ENCODE measurements at regions not wholly inside any gene's neighbourhood (a gene's known extent, or its start where the extent isn't known, plus 50 kb on each side); places are given as distances from the start of the nearest gene placed in this dataset.
"Not testable (repeated sequence)": the region's sequence is repeated elsewhere in the genome, so short reads cannot be mapped to it uniquely, and the experiment has no call there.

GRCh38 chr1:68916221-68916902 is 419.5 kb upstream of the DEPDC1 start:
- no peak overlapping the region for H3K4me3 ChIP-seq (ENCODE audit: extremely low read depth, insufficient read depth, low read length, poor library complexity, severe bottlenecking)
- no peaks in the 10 kb centered on the region for H3K36me3 ChIP-seq (ENCODE audit: control insufficient read depth, insufficient read depth, low read length)
- H3K27ac ChIP-seq (ENCODE audit: low read depth, low read length, severe bottlenecking), result peak overlapping the region; percentile 39
- WGBS, 2 experiments (ENCODE audit: insufficient coverage in 2 of 2), result 88 to 92% methylated on average over 2 to 3 of the region's 4 CpGs
- peaks cover 3% of the 10 kb centered on the region for H3K4me1 ChIP-seq (ENCODE audit: control insufficient read depth, insufficient read depth, low read length, poor library complexity, severe bottlenecking)
- no peaks in the 10 kb centered on the region for H3K9me3 ChIP-seq (ENCODE audit: control insufficient read depth, low read length)

GRCh38 chr1:68917456-68917855 is 420.6 kb upstream of the DEPDC1 start:
- no peaks in the 10 kb centered on the region for H3K9me3 ChIP-seq (ENCODE audit: control insufficient read depth, low read length)
- H3K4me1 ChIP-seq (ENCODE audit: control insufficient read depth, insufficient read depth, low read length, poor library complexity, severe bottlenecking), result peaks cover 3% of the 10 kb centered on the region
- WGBS, 2 experiments (ENCODE audit: insufficient coverage in 2 of 2), result 77 to 90% methylated on average over 2 of the region's 5 CpGs
- no peak overlapping the region for H3K4me3 ChIP-seq (ENCODE audit: extremely low read depth, insufficient read depth, low read length, poor library complexity, severe bottlenecking)
- no peak overlapping the region for H3K27ac ChIP-seq (ENCODE audit: low read depth, low read length, severe bottlenecking)
- no peaks in the 10 kb centered on the region for H3K36me3 ChIP-seq (ENCODE audit: control insufficient read depth, insufficient read depth, low read length)

- Histone ChIP-seq H3K9me3 (ENCODE audit: control insufficient read depth, low read length) (no peaks in the 10 kb centered on the region), H3K27ac (ENCODE audit: low read depth, low read length, severe bottlenecking) (no peak overlapping the region)
- WGBS, 2 experiments (ENCODE audit: insufficient coverage in 2 of 2), result 50 to 57% methylated on average over 1 of the region's 1 CpG
Measured at GRCh38 chr1:68918563-68918962, 421.7 kb upstream of the DEPDC1 start.

GRCh38 chr1:68919075-68919474 is 422.2 kb upstream of the DEPDC1 start:
- no peaks in the 10 kb centered on the region for H3K36me3 ChIP-seq (ENCODE audit: control insufficient read depth, insufficient read depth, low read length)
- H3K9me3 ChIP-seq (ENCODE audit: control insufficient read depth, low read length), result no peaks in the 10 kb centered on the region
- no CpG with 5 or more reads among the region's 1 CpG for WGBS, 2 experiments (ENCODE audit: insufficient coverage in 2 of 2)
- H3K4me3 ChIP-seq (ENCODE audit: extremely low read depth, insufficient read depth, low read length, poor library complexity, severe bottlenecking), result no peak overlapping the region
- peaks cover 3% of the 10 kb centered on the region for H3K4me1 ChIP-seq (ENCODE audit: control insufficient read depth, insufficient read depth, low read length, poor library complexity, severe bottlenecking)
- no peak overlapping the region for H3K27ac ChIP-seq (ENCODE audit: low read depth, low read length, severe bottlenecking)

More at GRCh38 chr1:68918563-68918962, 421.7 kb upstream of the DEPDC1 start:
- peaks cover 3% of the 10 kb centered on the region for H3K4me1 ChIP-seq (ENCODE audit: control insufficient read depth, insufficient read depth, low read length, poor library complexity, severe bottlenecking)
- no peak overlapping the region for H3K4me3 ChIP-seq (ENCODE audit: extremely low read depth, insufficient read depth, low read length, poor library complexity, severe bottlenecking)
- no peaks in the 10 kb centered on the region for H3K36me3 ChIP-seq (ENCODE audit: control insufficient read depth, insufficient read depth, low read length)

GRCh38 chr1:68923475-68924088 is 426.7 kb upstream of the DEPDC1 start:
- not testable (repeated sequence) for H3K36me3 ChIP-seq (ENCODE audit: control insufficient read depth, insufficient read depth, low read length)

GRCh38 chr1:68930101-68930500 is 433.2 kb upstream of the DEPDC1 start:
- no peak overlapping the region for H3K4me3 ChIP-seq (ENCODE audit: extremely low read depth, insufficient read depth, low read length, poor library complexity, severe bottlenecking)
- no peaks in the 10 kb centered on the region for H3K9me3 ChIP-seq (ENCODE audit: control insufficient read depth, low read length)
- H3K36me3 ChIP-seq (ENCODE audit: control insufficient read depth, insufficient read depth, low read length), result no peaks in the 10 kb centered on the region
- 100% methylated on average over 1 of the region's 1 CpG; no CpG with 5 or more reads in 1 of the 2 experiments for WGBS, 2 experiments (ENCODE audit: insufficient coverage in 2 of 2)
- no peak overlapping the region for H3K27ac ChIP-seq (ENCODE audit: low read depth, low read length, severe bottlenecking)
- H3K4me1 ChIP-seq (ENCODE audit: control insufficient read depth, insufficient read depth, low read length, poor library complexity, severe bottlenecking), result no peaks in the 10 kb centered on the region

More at GRCh38 chr1:68923475-68924088, 426.7 kb upstream of the DEPDC1 start:
- H3K4me3 ChIP-seq (ENCODE audit: extremely low read depth, insufficient read depth, low read length, poor library complexity, severe bottlenecking); H3K9me3 ChIP-seq (ENCODE audit: control insufficient read depth, low read length); H3K4me1 ChIP-seq (ENCODE audit: control insufficient read depth, insufficient read depth, low read length, poor library complexity, severe bottlenecking); H3K27ac ChIP-seq (ENCODE audit: low read depth, low read length, severe bottlenecking): not testable (repeated sequence)
- 89 to 93% methylated on average over 17 to 22 of the region's 30 CpGs for WGBS, 2 experiments (ENCODE audit: insufficient coverage in 2 of 2)

- Histone ChIP-seq H3K9me3 (ENCODE audit: control insufficient read depth, low read length) (no peaks in the 10 kb centered on the region), H3K27ac (ENCODE audit: low read depth, low read length, severe bottlenecking) (no peak overlapping the region), H3K36me3 (ENCODE audit: control insufficient read depth, insufficient read depth, low read length) (no peaks in the 10 kb centered on the region), H3K4me1 (ENCODE audit: control insufficient read depth, insufficient read depth, low read length, poor library complexity, severe bottlenecking) (no peaks in the 10 kb centered on the region), H3K4me3 (ENCODE audit: extremely low read depth, insufficient read depth, low read length, poor library complexity, severe bottlenecking) (no peak overlapping the region)
- WGBS, 2 experiments (ENCODE audit: insufficient coverage in 2 of 2), result 70 to 77% methylated on average over 2 of the region's 3 CpGs
Measured at GRCh38 chr1:68936530-68936929, 439.6 kb upstream of the DEPDC1 start.

GRCh38 chr1:68938051-68938666 is 441.3 kb upstream of the DEPDC1 start:
- H3K27ac ChIP-seq (ENCODE audit: low read depth, low read length, severe bottlenecking), result no peak overlapping the region
- H3K4me3 ChIP-seq (ENCODE audit: extremely low read depth, insufficient read depth, low read length, poor library complexity, severe bottlenecking), result no peak overlapping the region
- no peaks in the 10 kb centered on the region for H3K36me3 ChIP-seq (ENCODE audit: control insufficient read depth, insufficient read depth, low read length)
- 94 to 100% methylated on average over 3 of the region's 5 CpGs for WGBS, 2 experiments (ENCODE audit: insufficient coverage in 2 of 2)
- no peaks in the 10 kb centered on the region for H3K4me1 ChIP-seq (ENCODE audit: control insufficient read depth, insufficient read depth, low read length, poor library complexity, severe bottlenecking)
- H3K9me3 ChIP-seq (ENCODE audit: control insufficient read depth, low read length), result no peaks in the 10 kb centered on the region

- no peaks in the 10 kb centered on the region for H3K4me1 ChIP-seq (ENCODE audit: control insufficient read depth, insufficient read depth, low read length, poor library complexity, severe bottlenecking)
- H3K9me3 ChIP-seq (ENCODE audit: control insufficient read depth, low read length), result no peaks in the 10 kb centered on the region
- H3K27ac ChIP-seq (ENCODE audit: low read depth, low read length, severe bottlenecking), result no peak overlapping the region
- H3K4me3 ChIP-seq (ENCODE audit: extremely low read depth, insufficient read depth, low read length, poor library complexity, severe bottlenecking), result no peak overlapping the region
- 84% methylated on average over 2 of the region's 3 CpGs for WGBS, 2 experiments (ENCODE audit: insufficient coverage in 2 of 2)
- no peaks in the 10 kb centered on the region for H3K36me3 ChIP-seq (ENCODE audit: control insufficient read depth, insufficient read depth, low read length)
Measured at GRCh38 chr1:68950036-68950435, 453.2 kb upstream of the DEPDC1 start.

- Histone ChIP-seq H3K4me1 (ENCODE audit: control insufficient read depth, insufficient read depth, low read length, poor library complexity, severe bottlenecking) (no peaks in the 10 kb centered on the region), H3K36me3 (ENCODE audit: control insufficient read depth, insufficient read depth, low read length) (no peaks in the 10 kb centered on the region), H3K4me3 (ENCODE audit: extremely low read depth, insufficient read depth, low read length, poor library complexity, severe bottlenecking) (no peak overlapping the region), H3K27ac (ENCODE audit: low read depth, low read length, severe bottlenecking) (no peak overlapping the region), H3K9me3 (ENCODE audit: control insufficient read depth, low read length) (no peaks in the 10 kb centered on the region)
- WGBS, 2 experiments (ENCODE audit: insufficient coverage in 2 of 2), result 88 to 100% methylated on average over 1 of the region's 1 CpG
Measured at GRCh38 chr1:68953311-68953710, 456.4 kb upstream of the DEPDC1 start.

GRCh38 chr1:68954841-68955240 is 458.0 kb upstream of the DEPDC1 start:
- H3K4me1 ChIP-seq (ENCODE audit: control insufficient read depth, insufficient read depth, low read length, poor library complexity, severe bottlenecking), result no peaks in the 10 kb centered on the region
- no peaks in the 10 kb centered on the region for H3K36me3 ChIP-seq (ENCODE audit: control insufficient read depth, insufficient read depth, low read length)
- no peaks in the 10 kb centered on the region for H3K9me3 ChIP-seq (ENCODE audit: control insufficient read depth, low read length)
- 94% methylated on average over 2 of the region's 2 CpGs; no CpG with 5 or more reads in 1 of the 2 experiments for WGBS, 2 experiments (ENCODE audit: insufficient coverage in 2 of 2)
- H3K4me3 ChIP-seq (ENCODE audit: extremely low read depth, insufficient read depth, low read length, poor library complexity, severe bottlenecking), result no peak overlapping the region
- H3K27ac ChIP-seq (ENCODE audit: low read depth, low read length, severe bottlenecking), result no peak overlapping the region
